ENCODE measurements at regions not wholly inside any gene's neighbourhood (a gene's known extent, or its start where the extent isn't known, plus 50 kb on each side); places are given as distances from the start of the nearest gene placed in this dataset.

- no peak for TF ChIP-seq CTCF (IDR thresholded peaks at IDR 0.05)
- TF ChIP-seq POLR2A (IDR thresholded peaks at IDR 0.05), result no peak
Observed at GRCh38 chr13:53204598-53204997, 176.0 kb downstream of the OLFM4 start.
